ENCODE measurements at regions not wholly inside any gene's neighbourhood (a gene's known extent, or its start where the extent isn't known, plus 50 kb on each side); places are given as distances from the start of the nearest gene placed in this dataset.

DNA sequence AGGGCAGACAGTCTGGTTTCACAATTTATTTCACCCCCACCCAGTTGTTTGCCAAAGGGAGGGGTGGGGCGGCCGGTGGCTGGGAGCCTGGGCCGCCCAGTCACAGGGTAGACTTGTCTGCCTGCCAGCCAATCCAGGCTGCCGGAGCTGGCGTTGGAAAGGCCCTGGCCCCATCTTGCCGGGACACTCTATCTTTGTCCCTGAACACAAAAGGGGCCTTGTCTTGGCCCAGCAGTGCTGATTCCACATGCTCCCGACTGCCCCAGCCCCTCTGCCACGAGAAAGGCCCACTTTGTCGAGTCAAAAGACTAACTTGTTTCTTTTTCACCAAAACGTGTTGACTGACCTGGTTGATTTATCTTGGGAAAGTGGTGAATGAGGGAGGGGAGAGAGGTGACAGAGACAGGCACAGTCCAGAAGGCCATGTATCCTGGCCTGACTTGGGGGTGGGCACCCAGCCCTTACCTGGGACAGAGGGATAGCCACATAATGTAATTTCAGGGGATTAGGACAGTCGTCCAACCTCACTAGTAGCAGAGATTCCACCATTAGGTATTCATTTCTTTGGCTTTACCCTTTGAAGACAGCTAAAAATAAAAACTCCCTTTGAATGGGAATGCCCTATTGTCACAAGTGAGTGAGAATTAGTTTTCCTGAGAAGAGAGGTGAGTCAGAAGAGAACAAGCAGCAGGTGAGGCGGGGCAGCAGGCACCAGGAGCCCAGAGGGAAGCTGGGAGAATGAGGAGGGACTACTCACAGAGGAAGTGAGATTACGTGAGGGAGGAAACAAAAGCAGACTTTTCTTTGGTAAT lies 67.0 kb upstream of the SIRPA start:
- TF ChIP-seq, protein P1, sequence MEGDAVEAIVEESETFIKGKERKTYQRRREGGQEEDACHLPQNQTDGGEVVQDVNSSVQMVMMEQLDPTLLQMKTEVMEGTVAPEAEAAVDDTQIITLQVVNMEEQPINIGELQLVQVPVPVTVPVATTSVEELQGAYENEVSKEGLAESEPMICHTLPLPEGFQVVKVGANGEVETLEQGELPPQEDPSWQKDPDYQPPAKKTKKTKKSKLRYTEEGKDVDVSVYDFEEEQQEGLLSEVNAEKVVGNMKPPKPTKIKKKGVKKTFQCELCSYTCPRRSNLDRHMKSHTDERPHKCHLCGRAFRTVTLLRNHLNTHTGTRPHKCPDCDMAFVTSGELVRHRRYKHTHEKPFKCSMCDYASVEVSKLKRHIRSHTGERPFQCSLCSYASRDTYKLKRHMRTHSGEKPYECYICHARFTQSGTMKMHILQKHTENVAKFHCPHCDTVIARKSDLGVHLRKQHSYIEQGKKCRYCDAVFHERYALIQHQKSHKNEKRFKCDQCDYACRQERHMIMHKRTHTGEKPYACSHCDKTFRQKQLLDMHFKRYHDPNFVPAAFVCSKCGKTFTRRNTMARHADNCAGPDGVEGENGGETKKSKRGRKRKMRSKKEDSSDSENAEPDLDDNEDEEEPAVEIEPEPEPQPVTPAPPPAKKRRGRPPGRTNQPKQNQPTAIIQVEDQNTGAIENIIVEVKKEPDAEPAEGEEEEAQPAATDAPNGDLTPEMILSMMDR (IDR thresholded peaks at IDR 0.05; ENCODE audit: unreplicated experiment) = no peak
- H3K4me3 Mint-ChIP-seq (ENCODE audit: unreplicated experiment) = no peak overlapping the region
- ChIA-PET POLR2A (interaction anchor here (0.9 to 1.4 kb wide), 11 partner anchors 11 to 275 kb away, joined by 3 to 8 read pairs (median 4); no protein-coding TSS in a partner anchor), CTCF (interaction anchor here (0.7 kb wide), 1 partner anchor 359 kb away, joined by 3 read pairs; no protein-coding TSS in a partner anchor)
- no peaks in the 10 kb centered on the region for H3K27me3 Mint-ChIP-seq (ENCODE audit: insufficient read depth, unreplicated experiment)
- peaks cover 32% of the 10 kb centered on the region for H3K4me1 Mint-ChIP-seq (ENCODE audit: insufficient read depth, unreplicated experiment)
- no peaks in the 10 kb centered on the region for H3K9me3 Mint-ChIP-seq (ENCODE audit: unreplicated experiment)
- BruUV-seq (replicated peaks) = TSS peak; percentile 64
- intact Hi-C loops (cut with micrococcal nuclease) = no loop called here
- H3K27ac Mint-ChIP-seq (ENCODE audit: low read depth, unreplicated experiment) = peak overlapping the region; percentile 76
- no peaks in the 10 kb centered on the region for H3K36me3 Mint-ChIP-seq (ENCODE audit: insufficient read depth, unreplicated experiment)
- peak; percentile 82 for DNase-seq (ENCODE audit: unreplicated experiment)

DNA sequence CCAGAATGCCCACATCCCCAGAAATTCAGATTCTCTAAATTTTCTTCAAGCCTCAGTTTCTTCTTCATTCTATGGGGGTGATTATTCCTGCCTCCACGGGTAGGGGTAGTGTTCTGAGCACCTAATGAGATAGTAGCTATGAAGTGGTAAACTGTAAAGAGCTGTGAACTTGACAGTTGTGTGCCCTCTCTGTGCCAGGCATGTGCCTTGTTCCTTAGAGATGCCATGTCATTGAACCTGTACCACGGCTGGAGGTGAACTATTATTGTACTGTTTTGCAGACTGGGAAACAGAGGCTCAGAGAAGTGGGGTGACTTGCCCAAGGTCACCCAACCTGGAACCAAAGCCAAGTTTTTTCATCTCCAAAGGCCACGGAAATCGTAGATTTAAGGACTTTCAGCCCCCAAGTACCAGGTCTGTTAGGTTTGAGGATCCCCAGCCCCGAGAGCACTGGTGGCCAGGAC lies 67.7 kb upstream of the SIRPA start:
- ChIA-PET CTCF (no interaction called here), POLR2A (interaction anchor here (0.9 to 1.4 kb wide), 4 partner anchors 11 to 52 kb away, joined by 3 to 8 read pairs (median 5); no protein-coding TSS in a partner anchor)
- Mint-ChIP-seq H3K4me1 (ENCODE audit: insufficient read depth, unreplicated experiment) (peaks cover 32% of the 10 kb centered on the region), H3K27ac (ENCODE audit: low read depth, unreplicated experiment) (peak overlapping the region; percentile 76), H3K27me3 (ENCODE audit: insufficient read depth, unreplicated experiment) (no peaks in the 10 kb centered on the region), H3K4me3 (ENCODE audit: unreplicated experiment) (no peak overlapping the region), H3K36me3 (ENCODE audit: insufficient read depth, unreplicated experiment) (no peaks in the 10 kb centered on the region), H3K9me3 (ENCODE audit: unreplicated experiment) (no peaks in the 10 kb centered on the region)
- DNase-seq (ENCODE audit: unreplicated experiment) = no peak
- no TSS peak for BruUV-seq (replicated peaks)
- TF ChIP-seq, protein P1 (IDR thresholded peaks at IDR 0.05; ENCODE audit: unreplicated experiment) = no peak
- intact Hi-C loops (cut with micrococcal nuclease) = no loop called here

DNA sequence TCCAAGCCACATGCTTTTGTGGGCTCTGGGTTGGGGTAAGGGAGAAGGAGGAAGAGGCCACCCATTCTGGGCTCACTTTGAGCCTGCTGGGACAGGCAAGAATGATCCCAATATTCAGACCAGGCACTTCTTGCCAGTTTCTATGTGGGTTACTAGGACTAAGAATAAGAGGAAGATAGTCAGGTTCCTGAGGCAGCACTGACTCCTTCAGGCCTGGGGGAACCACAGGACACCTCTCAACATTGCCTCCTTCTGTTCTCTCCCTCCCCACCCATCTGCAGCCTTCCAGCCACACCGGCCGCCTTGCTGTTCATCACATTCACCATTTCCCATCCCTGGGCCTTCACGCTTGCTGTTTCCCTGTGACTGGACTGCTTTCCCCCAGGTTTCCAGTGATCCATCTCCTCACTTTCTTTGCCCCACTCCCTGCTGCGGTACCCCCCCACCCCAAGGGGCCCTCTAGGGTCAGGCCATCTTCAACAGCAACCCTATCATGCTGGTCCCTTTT lies 69.2 kb upstream of the SIRPA start:
- H3K27me3 Mint-ChIP-seq (ENCODE audit: insufficient read depth, unreplicated experiment) = no peaks in the 10 kb centered on the region
- no TSS peak for BruUV-seq (replicated peaks)
- POLR2A ChIA-PET = no interaction called here
- CTCF ChIA-PET = no interaction called here
- DNase-seq (ENCODE audit: unreplicated experiment) = no peak
- H3K36me3 Mint-ChIP-seq (ENCODE audit: insufficient read depth, unreplicated experiment) = no peaks in the 10 kb centered on the region
- peaks cover 38% of the 10 kb centered on the region for H3K4me1 Mint-ChIP-seq (ENCODE audit: insufficient read depth, unreplicated experiment)
- TF ChIP-seq, protein P1 (IDR thresholded peaks at IDR 0.05; ENCODE audit: unreplicated experiment) = no peak
- intact Hi-C loops (cut with micrococcal nuclease) = no loop called here
- H3K9me3 Mint-ChIP-seq (ENCODE audit: unreplicated experiment) = peaks cover 5% of the 10 kb centered on the region
- H3K4me3 Mint-ChIP-seq (ENCODE audit: unreplicated experiment) = no peak overlapping the region
- no peak overlapping the region for H3K27ac Mint-ChIP-seq (ENCODE audit: low read depth, unreplicated experiment)

DNA sequence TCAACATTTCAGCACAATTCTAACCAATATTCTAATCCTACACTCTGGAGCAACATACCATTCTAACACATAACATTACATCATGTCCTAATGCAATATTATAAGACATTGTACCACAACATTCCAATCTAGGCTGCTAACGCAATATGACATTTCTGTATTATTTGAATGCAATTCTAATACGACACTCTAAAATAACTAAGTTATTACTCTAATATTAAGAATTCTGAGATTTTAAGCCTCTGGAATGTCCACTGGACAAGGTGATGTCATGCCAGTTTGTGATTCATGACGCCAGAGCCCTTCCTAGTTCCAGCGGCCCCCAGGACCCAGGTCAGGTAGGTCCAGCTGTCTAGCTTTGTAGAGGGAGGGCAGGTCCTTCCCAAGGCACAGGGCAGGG lies 69.7 kb upstream of the SIRPA start:
- CTCF ChIA-PET = no interaction called here

More for the DNA sequence above, 69.7 kb upstream of the SIRPA start:
- peaks cover 5% of the 10 kb centered on the region for H3K9me3 Mint-ChIP-seq (ENCODE audit: unreplicated experiment)
- POLR2A ChIA-PET = no interaction called here
- H3K36me3 Mint-ChIP-seq (ENCODE audit: insufficient read depth, unreplicated experiment) = no peaks in the 10 kb centered on the region
- H3K4me1 Mint-ChIP-seq (ENCODE audit: insufficient read depth, unreplicated experiment) = peaks cover 39% of the 10 kb centered on the region
- intact Hi-C loops (cut with micrococcal nuclease) = no loop called here
- no peaks in the 10 kb centered on the region for H3K27me3 Mint-ChIP-seq (ENCODE audit: insufficient read depth, unreplicated experiment)
- no peak overlapping the region for H3K4me3 Mint-ChIP-seq (ENCODE audit: unreplicated experiment)
- no peak for DNase-seq (ENCODE audit: unreplicated experiment)
- H3K27ac Mint-ChIP-seq (ENCODE audit: low read depth, unreplicated experiment) = no peak overlapping the region
- BruUV-seq (replicated peaks) = no TSS peak
- TF ChIP-seq, protein P1 (IDR thresholded peaks at IDR 0.05; ENCODE audit: unreplicated experiment) = no peak

Measured in MCF 10A (cell line).